ENCODE measurements at regions not wholly inside any gene's neighbourhood (a gene's known extent, or its start where the extent isn't known, plus 50 kb on each side); places are given as distances from the start of the nearest gene placed in this dataset.
"Not testable (repeated sequence)": the region's sequence is repeated elsewhere in the genome, so short reads cannot be mapped to it uniquely, and the experiment has no call there.

GRCh38 chrX:7343181-7343580 is 195.2 kb upstream of the PUDP start:
- Histone ChIP-seq H3K9me3 (ENCODE audit: low read length) (no peaks in the 10 kb centered on the region), H3K4me1 (ENCODE audit: insufficient read depth, low read length) (no peaks in the 10 kb centered on the region), H3K36me3 (ENCODE audit: insufficient read depth, low read length) (no peaks in the 10 kb centered on the region), H3K4me3 (ENCODE audit: low read length) (no peak overlapping the region), H3K27me3 (ENCODE audit: insufficient read depth, low read length, poor library complexity, severe bottlenecking) (no peaks in the 10 kb centered on the region), H3K27ac (ENCODE audit: low read depth, low read length) (no peak overlapping the region)
- Mint-ChIP-seq H3K4me1 (no peaks in the 10 kb centered on the region), H3K9me3 (peaks cover 0 to 2% (median 0%) of the 10 kb centered on the region in 5 donors), H3K27ac (no peak overlapping the region), H3K36me3 (peaks cover 0 to 28% (median 1%) of the 10 kb centered on the region in 3 donors), H3K27me3 (peaks cover 0 to 2% of the 10 kb centered on the region in 2 donors), H3K4me3 (no peak overlapping the region)
- POLR2A ChIA-PET: no interaction called here
- no peak for DNase-seq
- CTCF ChIA-PET: no interaction called here

- H3K9me3 Mint-ChIP-seq; H3K9me3 ChIP-seq (ENCODE audit: low read length); H3K4me1 Mint-ChIP-seq; H3K36me3 ChIP-seq (ENCODE audit: insufficient read depth, low read length); H3K4me1 ChIP-seq (ENCODE audit: insufficient read depth, low read length); H3K4me3 Mint-ChIP-seq; CTCF ChIA-PET; H3K4me3 ChIP-seq (ENCODE audit: low read length); POLR2A ChIA-PET; H3K27me3 Mint-ChIP-seq; H3K27ac ChIP-seq (ENCODE audit: low read depth, low read length); H3K27me3 ChIP-seq (ENCODE audit: insufficient read depth, low read length, poor library complexity, severe bottlenecking); DNase-seq: not testable (repeated sequence)
- H3K36me3 Mint-ChIP-seq: peaks cover 9 to 35% (median 14%) of the 10 kb centered on the region in 3 donors
- H3K27ac Mint-ChIP-seq: peak overlapping the region in 1 of 8 donors; percentile 21
These were observed 187.9 kb upstream of the PUDP start for GRCh38 chrX:7335816-7336362.

GRCh38 chrX:7334253-7334935 is 186.4 kb upstream of the PUDP start:
- peaks cover 0 to 2% (median 0%) of the 10 kb centered on the region in 5 donors for H3K9me3 Mint-ChIP-seq
- H3K4me1 Mint-ChIP-seq: no peaks in the 10 kb centered on the region
- no peak overlapping the region for H3K27ac ChIP-seq (ENCODE audit: low read depth, low read length)
- ChIA-PET CTCF (no interaction called here), POLR2A (no interaction called here)
- H3K36me3 Mint-ChIP-seq: peaks cover 9 to 35% (median 14%) of the 10 kb centered on the region in 3 donors
- no peaks in the 10 kb centered on the region for H3K27me3 ChIP-seq (ENCODE audit: insufficient read depth, low read length, poor library complexity, severe bottlenecking)
- H3K4me1 ChIP-seq (ENCODE audit: insufficient read depth, low read length): no peaks in the 10 kb centered on the region
- H3K9me3 ChIP-seq (ENCODE audit: low read length): no peaks in the 10 kb centered on the region
- no peak for DNase-seq
- H3K36me3 ChIP-seq (ENCODE audit: insufficient read depth, low read length): no peaks in the 10 kb centered on the region
- no peak overlapping the region for H3K4me3 ChIP-seq (ENCODE audit: low read length)
- no peaks in the 10 kb centered on the region for H3K27me3 Mint-ChIP-seq
- no peak overlapping the region for H3K4me3 Mint-ChIP-seq
- H3K27ac Mint-ChIP-seq: no peak overlapping the region

GRCh38 chrX:7330971-7331746 is 183.2 kb upstream of the PUDP start:
- ChIA-PET CTCF (interaction anchor here (0.6 kb wide), 1 partner anchor 1214 kb away, joined by 3 read pairs; no protein-coding TSS in a partner anchor), POLR2A (no interaction called here)
- Histone ChIP-seq H3K27me3 (ENCODE audit: insufficient read depth, low read length, poor library complexity, severe bottlenecking) (no peaks in the 10 kb centered on the region), H3K36me3 (ENCODE audit: insufficient read depth, low read length) (no peaks in the 10 kb centered on the region), H3K9me3 (ENCODE audit: low read length) (no peaks in the 10 kb centered on the region), H3K4me1 (ENCODE audit: insufficient read depth, low read length) (no peaks in the 10 kb centered on the region), H3K27ac (ENCODE audit: low read depth, low read length) (no peak overlapping the region), H3K4me3 (ENCODE audit: low read length) (no peak overlapping the region)
- DNase-seq: no peak
- Mint-ChIP-seq H3K9me3 (peaks cover 0 to 2% (median 0%) of the 10 kb centered on the region in 5 donors), H3K36me3 (peaks cover 13 to 41% (median 14%) of the 10 kb centered on the region in 3 donors), H3K4me1 (no peaks in the 10 kb centered on the region), H3K27me3 (no peaks in the 10 kb centered on the region), H3K27ac (no peak overlapping the region), H3K4me3 (no peak overlapping the region)

GRCh38 chrX:7330556-7330955 is 182.6 kb upstream of the PUDP start:
- Mint-ChIP-seq H3K9me3 (peaks cover 0 to 2% (median 0%) of the 10 kb centered on the region in 5 donors), H3K4me1 (no peaks in the 10 kb centered on the region), H3K4me3 (no peak overlapping the region), H3K36me3 (peaks cover 13 to 46% (median 14%) of the 10 kb centered on the region in 3 donors), H3K27ac (no peak overlapping the region), H3K27me3 (no peaks in the 10 kb centered on the region)
- ChIA-PET CTCF (interaction anchor here (0.6 kb wide), 1 partner anchor 1215 kb away, joined by 3 read pairs; no protein-coding TSS in a partner anchor), POLR2A (no interaction called here)
- H3K27ac ChIP-seq (ENCODE audit: low read depth, low read length): no peak overlapping the region
- no peaks in the 10 kb centered on the region for H3K27me3 ChIP-seq (ENCODE audit: insufficient read depth, low read length, poor library complexity, severe bottlenecking)
- H3K36me3 ChIP-seq (ENCODE audit: insufficient read depth, low read length): no peaks in the 10 kb centered on the region
- H3K4me3 ChIP-seq (ENCODE audit: low read length): no peak overlapping the region
- no peaks in the 10 kb centered on the region for H3K9me3 ChIP-seq (ENCODE audit: low read length)
- DNase-seq: no peak
- H3K4me1 ChIP-seq (ENCODE audit: insufficient read depth, low read length): no peaks in the 10 kb centered on the region

- H3K27ac ChIP-seq (ENCODE audit: low read depth, low read length): no peak overlapping the region
- Mint-ChIP-seq H3K36me3 (peaks cover 0 to 5% (median 4%) of the 10 kb centered on the region in 3 donors), H3K4me1 (no peaks in the 10 kb centered on the region), H3K9me3 (peaks cover 0 to under 1% (median 0%) of the 10 kb centered on the region in 5 donors), H3K27ac (no peak overlapping the region), H3K4me3 (no peak overlapping the region), H3K27me3 (no peaks in the 10 kb centered on the region)
- no peak overlapping the region for H3K4me3 ChIP-seq (ENCODE audit: low read length)
- no peaks in the 10 kb centered on the region for H3K4me1 ChIP-seq (ENCODE audit: insufficient read depth, low read length)
- H3K9me3 ChIP-seq (ENCODE audit: low read length): no peaks in the 10 kb centered on the region
- POLR2A ChIA-PET: no interaction called here
- no peak for DNase-seq
- H3K27me3 ChIP-seq (ENCODE audit: insufficient read depth, low read length, poor library complexity, severe bottlenecking): no peaks in the 10 kb centered on the region
- no peaks in the 10 kb centered on the region for H3K36me3 ChIP-seq (ENCODE audit: insufficient read depth, low read length)
- CTCF ChIA-PET: no interaction called here
These were observed 170.7 kb upstream of the PUDP start for GRCh38 chrX:7318661-7319060.

GRCh38 chrX:7318241-7318640 is 170.3 kb upstream of the PUDP start:
- Mint-ChIP-seq H3K27ac (no peak overlapping the region), H3K27me3 (no peaks in the 10 kb centered on the region), H3K36me3 (peaks cover 0 to 5% (median 4%) of the 10 kb centered on the region in 3 donors), H3K9me3 (no peaks in the 10 kb centered on the region), H3K4me1 (no peaks in the 10 kb centered on the region), H3K4me3 (no peak overlapping the region)
- ChIA-PET POLR2A (no interaction called here), CTCF (no interaction called here)
- DNase-seq: no peak
- no peak overlapping the region for H3K27ac ChIP-seq (ENCODE audit: low read depth, low read length)
- no peaks in the 10 kb centered on the region for H3K27me3 ChIP-seq (ENCODE audit: insufficient read depth, low read length, poor library complexity, severe bottlenecking)
- no peaks in the 10 kb centered on the region for H3K4me1 ChIP-seq (ENCODE audit: insufficient read depth, low read length)
- H3K9me3 ChIP-seq (ENCODE audit: low read length): no peaks in the 10 kb centered on the region
- H3K36me3 ChIP-seq (ENCODE audit: insufficient read depth, low read length): no peaks in the 10 kb centered on the region
- H3K4me3 ChIP-seq (ENCODE audit: low read length): no peak overlapping the region

GRCh38 chrX:7316887-7317286 is 168.9 kb upstream of the PUDP start:
- Mint-ChIP-seq H3K36me3 (peaks cover 0 to 5% (median 0%) of the 10 kb centered on the region in 3 donors), H3K27ac (no peak overlapping the region), H3K27me3 (no peaks in the 10 kb centered on the region), H3K4me3 (no peak overlapping the region), H3K9me3 (no peaks in the 10 kb centered on the region), H3K4me1 (no peaks in the 10 kb centered on the region)
- no peaks in the 10 kb centered on the region for H3K4me1 ChIP-seq (ENCODE audit: insufficient read depth, low read length)
- ChIA-PET CTCF (no interaction called here), POLR2A (no interaction called here)
- H3K4me3 ChIP-seq (ENCODE audit: low read length): no peak overlapping the region
- H3K36me3 ChIP-seq (ENCODE audit: insufficient read depth, low read length): no peaks in the 10 kb centered on the region
- DNase-seq: no peak
- H3K27me3 ChIP-seq (ENCODE audit: insufficient read depth, low read length, poor library complexity, severe bottlenecking): no peaks in the 10 kb centered on the region
- H3K27ac ChIP-seq (ENCODE audit: low read depth, low read length): no peak overlapping the region
- no peaks in the 10 kb centered on the region for H3K9me3 ChIP-seq (ENCODE audit: low read length)
